ENCODE measurements at regions not wholly inside any gene's neighbourhood (a gene's known extent, or its start where the extent isn't known, plus 50 kb on each side); places are given as distances from the start of the nearest gene placed in this dataset.

DNA sequence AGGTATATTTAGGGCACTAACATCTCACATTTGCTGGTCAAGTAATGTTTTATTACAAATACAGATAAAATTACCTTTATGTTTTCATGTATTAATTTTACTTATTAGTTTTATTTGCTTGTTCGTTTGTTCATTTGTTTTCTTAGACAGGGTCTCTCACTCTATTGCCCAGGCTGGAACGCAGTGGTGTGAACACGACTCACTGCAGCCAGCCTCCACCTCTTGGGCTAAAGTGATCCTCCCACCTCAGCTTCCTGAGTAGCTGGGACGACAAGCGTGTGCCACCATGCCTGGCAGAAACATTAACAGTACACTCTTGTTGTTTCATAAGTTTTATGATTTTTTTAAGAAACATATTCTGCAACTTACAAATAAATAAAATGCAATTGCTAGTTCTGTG is 123.2 kb downstream of the ZNF608 start:
- TF ChIP-seq, protein P1, sequence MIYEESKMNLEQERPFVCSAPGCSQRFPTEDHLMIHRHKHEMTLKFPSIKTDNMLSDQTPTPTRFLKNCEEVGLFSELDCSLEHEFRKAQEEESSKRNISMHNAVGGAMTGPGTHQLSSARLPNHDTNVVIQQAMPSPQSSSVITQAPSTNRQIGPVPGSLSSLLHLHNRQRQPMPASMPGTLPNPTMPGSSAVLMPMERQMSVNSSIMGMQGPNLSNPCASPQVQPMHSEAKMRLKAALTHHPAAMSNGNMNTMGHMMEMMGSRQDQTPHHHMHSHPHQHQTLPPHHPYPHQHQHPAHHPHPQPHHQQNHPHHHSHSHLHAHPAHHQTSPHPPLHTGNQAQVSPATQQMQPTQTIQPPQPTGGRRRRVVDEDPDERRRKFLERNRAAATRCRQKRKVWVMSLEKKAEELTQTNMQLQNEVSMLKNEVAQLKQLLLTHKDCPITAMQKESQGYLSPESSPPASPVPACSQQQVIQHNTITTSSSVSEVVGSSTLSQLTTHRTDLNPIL (CRISPR knock-in tag; IDR thresholded peaks at IDR 0.05; ENCODE audit: low read depth) = no peak
- TF ChIP-seq ZFP3 (CRISPR knock-in tag; IDR thresholded peaks at IDR 0.05) (no peak), RARB (CRISPR knock-in tag; IDR thresholded peaks at IDR 0.05) (no peak), ZFP30 (CRISPR knock-in tag; IDR thresholded peaks at IDR 0.05) (no peak), PPARA (CRISPR knock-in tag; IDR thresholded peaks at IDR 0.05; ENCODE audit: borderline replicate concordance) (no peak), ARNTL (CRISPR knock-in tag; IDR thresholded peaks at IDR 0.05; ENCODE audit: borderline replicate concordance, low read depth) (no peak), ZNF70 (CRISPR knock-in tag; IDR thresholded peaks at IDR 0.05) (no peak), CSDC2 (CRISPR knock-in tag; IDR thresholded peaks at IDR 0.05) (no peak), SNAI2 (CRISPR knock-in tag; IDR thresholded peaks at IDR 0.05) (no peak), ZC3H10 (CRISPR knock-in tag; IDR thresholded peaks at IDR 0.05) (no peak), TCF4 (CRISPR knock-in tag; IDR thresholded peaks at IDR 0.05; ENCODE audit: borderline replicate concordance) (no peak), GLIS3 (CRISPR knock-in tag; IDR thresholded peaks at IDR 0.05) (no peak), ESRRG (CRISPR knock-in tag; IDR thresholded peaks at IDR 0.05) (no peak)
- TF ChIP-seq, protein P2, sequence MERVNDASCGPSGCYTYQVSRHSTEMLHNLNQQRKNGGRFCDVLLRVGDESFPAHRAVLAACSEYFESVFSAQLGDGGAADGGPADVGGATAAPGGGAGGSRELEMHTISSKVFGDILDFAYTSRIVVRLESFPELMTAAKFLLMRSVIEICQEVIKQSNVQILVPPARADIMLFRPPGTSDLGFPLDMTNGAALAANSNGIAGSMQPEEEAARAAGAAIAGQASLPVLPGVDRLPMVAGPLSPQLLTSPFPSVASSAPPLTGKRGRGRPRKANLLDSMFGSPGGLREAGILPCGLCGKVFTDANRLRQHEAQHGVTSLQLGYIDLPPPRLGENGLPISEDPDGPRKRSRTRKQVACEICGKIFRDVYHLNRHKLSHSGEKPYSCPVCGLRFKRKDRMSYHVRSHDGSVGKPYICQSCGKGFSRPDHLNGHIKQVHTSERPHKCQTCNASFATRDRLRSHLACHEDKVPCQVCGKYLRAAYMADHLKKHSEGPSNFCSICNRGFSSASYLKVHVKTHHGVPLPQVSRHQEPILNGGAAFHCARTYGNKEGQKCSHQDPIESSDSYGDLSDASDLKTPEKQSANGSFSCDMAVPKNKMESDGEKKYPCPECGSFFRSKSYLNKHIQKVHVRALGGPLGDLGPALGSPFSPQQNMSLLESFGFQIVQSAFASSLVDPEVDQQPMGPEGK (CRISPR knock-in tag; IDR thresholded peaks at IDR 0.05; ENCODE audit: borderline replicate concordance) = no peak
